IPS DF 4.7 (cell line): ENCODE measurements at regions not wholly inside any gene's neighbourhood (a gene's known extent, or its start where the extent isn't known, plus 50 kb on each side); places are given as distances from the start of the nearest gene placed in this dataset.
"Not testable (repeated sequence)": the region's sequence is repeated elsewhere in the genome, so short reads cannot be mapped to it uniquely, and the experiment has no call there.

Experiments used
- DNase-seq: peaks from one replicate; pipeline ENCODE4 v3.0.0-alpha.2; 2013; ENCODE audit warnings: low spot score; ENCODE audit errors: extremely low read depth

DNA sequence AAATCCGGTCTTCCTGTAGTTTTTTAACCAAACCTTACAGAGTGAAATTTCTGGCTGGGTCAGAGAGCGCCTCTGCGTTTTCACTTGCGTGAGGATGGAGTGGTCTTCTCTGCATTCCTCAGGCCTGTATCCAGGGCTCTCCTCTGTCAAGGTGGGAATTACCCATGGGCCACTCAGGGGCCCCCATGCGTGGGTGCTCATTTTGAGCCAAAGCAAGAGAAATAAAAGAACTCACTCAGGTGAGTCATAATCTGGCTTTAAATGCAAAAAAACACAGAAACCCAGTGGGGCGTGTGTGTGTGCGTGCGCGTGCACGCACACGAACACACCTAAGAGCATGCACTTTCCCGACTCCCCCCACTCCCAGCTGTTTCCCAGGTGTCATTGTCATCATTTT, 104.0 kb upstream of the PWP1 start:
- DNase-seq = no peak

DNA sequence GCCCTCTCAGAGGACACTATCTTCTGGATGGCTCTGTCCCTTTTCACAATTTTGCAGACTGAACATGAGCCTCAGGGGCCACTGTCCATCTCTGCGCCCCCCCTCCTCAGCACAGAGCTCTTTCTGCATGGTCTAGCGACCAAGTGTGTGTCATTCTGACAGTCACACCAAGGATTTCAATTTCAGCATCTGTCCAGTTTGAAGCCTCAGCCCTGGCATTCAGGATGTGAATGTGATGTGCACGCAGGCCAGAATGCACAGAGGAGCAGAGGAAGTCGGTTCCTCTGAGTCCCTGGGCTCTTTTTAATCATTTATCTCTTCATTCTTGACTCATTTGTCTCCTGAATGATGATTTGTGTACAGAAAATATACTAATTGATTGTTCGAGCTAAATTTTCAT, 102.0 kb upstream of the PWP1 start:
- DNase-seq = no peak

DNA sequence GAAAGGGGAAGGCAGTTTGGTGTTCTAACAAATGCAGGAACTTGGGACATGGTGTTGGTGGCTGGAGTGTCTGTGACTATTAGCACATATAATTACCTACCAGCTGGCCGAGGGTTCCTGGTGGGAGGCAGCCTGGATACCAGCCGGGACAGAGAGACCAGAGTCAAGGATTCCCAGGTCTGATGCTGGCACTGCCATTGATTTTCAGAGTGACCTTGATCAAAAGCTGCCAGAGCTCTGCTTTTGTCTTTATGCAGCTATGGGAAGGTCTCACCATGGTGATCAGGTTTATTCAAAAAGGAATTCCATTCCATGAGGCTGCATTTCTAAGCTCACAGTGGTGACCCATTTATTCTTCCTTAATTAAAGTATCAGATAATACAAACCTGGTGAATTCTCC, 101.0 kb upstream of the PWP1 start:
- DNase-seq = no peak

DNA sequence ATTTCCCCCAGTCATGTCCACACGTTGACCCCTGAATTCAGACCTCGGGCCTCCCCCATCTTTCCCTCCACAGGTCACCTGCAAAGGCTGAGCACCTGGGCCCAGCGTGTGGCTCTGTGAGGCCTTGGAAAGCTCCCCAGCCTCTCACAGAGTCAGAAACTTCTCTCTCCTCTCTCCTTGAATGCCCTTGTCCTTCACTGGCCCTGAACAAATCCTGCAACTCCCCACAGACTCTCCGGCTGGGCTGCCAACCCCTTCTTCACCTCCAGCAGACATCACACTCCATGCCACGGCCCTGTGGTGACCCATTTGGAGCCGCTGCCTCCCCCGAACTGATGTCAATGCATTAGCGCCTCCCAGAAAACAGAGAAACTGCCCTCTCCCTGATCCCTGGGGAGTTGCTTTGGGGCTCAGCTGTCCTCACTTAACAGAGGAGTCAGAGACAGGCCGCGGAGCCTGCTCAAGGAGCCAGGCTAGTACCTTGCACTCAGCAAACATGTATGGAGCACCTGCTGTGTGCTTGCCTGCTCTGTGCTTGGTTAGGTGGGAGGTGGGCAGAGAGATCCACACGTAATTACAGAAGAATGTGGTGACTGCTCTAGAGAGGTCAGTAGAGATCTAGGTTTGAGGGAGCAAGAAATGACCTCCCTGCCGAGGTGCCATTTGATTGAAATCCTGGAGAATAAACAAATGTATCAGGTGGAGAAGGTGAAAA, 99.2 kb upstream of the PWP1 start:
- no peak for DNase-seq

DNA sequence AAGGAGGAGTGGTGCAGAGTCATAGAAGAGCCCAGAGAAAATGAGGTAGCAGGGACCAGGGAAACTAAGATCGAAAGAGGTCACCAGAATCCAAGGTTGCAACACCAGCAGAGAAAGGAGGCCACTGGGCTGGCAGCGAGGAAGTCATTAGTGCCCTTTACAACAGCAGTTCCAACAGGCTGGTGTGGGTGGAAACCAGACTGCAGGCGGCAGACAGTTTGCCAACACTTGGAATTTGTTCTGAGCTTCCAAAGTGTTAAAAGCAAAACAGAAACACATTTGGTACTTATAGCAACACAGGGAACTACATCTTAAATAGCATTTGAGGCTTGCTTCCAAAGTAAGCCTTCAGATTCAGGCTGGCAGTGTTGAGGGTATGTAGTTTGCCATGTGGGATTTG, 95.2 kb upstream of the PWP1 start:
- DNase-seq = no peak

DNA sequence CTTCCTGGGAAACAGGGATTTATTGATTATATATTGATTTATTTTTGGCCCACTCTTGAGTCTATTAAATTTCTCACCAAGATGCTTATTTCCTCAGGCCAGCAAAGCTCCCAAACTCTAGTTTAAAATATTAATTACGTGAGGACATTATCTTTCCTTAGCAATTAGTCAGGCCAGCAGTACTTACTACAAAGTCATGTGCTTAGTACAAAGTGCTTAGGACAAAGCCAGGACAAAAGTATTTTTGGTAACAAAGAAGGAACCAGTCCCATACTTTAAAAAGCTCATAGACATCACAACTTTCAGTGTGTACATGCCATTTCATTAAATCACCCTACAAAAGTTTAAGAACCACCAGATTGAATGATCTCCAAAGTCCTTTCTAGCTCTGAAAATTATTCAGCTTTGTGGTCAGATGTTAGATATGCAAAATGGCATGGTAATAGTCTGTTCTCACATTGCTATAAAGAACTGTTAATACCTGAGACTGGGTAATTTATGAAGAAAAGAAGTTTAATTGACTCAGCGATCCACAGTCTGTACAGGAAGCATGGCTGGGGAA, 94.7 kb upstream of the PWP1 start:
- no peak for DNase-seq

DNA sequence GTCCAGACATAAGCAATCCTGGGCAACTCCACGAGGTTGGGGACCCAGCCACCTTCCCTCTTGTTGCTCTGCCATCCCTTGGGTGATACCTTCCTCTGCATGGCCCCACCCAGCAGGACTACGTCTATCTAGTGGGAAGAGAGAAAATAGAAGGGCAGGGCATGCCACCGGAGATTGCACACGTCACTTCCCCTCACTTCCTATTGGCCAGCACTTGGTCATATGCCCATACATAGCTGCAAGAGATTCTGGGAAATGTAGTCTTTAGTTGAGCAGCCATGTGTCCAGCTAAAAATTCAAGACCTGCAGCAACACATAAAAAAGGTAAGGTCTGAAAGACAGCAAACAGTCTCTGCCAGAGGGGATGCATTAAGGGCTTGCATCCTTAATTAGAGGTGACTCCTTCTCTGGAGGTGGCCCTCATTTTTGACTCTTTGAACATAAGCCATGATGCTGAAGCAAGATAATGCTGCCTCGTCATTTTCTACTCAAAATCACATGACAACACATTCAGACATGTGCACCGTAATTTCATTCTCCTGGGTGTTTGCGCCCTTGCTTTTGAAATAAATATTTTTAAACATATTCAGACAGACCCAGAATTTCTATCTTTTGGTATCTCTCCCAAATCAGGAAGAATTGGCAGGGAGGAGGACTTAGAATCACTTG, 91.8 kb upstream of the PWP1 start:
- no peak for DNase-seq

DNA sequence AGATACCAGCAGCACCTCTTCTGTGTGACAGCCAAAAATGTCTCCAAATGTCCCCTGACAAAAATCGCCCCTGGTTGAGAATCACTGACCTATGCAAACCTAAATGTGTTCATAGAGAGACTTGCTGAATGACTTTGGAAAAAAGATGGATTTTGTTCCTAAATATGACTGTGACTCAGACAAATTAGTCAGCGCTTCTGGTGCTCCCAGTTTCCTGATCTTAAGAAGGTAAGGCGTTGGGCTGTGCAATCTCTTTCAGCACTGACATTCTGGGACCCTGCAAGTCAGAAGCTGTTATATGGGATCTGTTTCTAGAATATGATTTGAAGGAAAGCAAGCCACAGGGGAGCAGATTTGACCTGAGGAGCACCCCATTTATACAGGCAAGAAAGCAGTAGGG, 90.6 kb upstream of the PWP1 start:
- DNase-seq = no peak

DNA sequence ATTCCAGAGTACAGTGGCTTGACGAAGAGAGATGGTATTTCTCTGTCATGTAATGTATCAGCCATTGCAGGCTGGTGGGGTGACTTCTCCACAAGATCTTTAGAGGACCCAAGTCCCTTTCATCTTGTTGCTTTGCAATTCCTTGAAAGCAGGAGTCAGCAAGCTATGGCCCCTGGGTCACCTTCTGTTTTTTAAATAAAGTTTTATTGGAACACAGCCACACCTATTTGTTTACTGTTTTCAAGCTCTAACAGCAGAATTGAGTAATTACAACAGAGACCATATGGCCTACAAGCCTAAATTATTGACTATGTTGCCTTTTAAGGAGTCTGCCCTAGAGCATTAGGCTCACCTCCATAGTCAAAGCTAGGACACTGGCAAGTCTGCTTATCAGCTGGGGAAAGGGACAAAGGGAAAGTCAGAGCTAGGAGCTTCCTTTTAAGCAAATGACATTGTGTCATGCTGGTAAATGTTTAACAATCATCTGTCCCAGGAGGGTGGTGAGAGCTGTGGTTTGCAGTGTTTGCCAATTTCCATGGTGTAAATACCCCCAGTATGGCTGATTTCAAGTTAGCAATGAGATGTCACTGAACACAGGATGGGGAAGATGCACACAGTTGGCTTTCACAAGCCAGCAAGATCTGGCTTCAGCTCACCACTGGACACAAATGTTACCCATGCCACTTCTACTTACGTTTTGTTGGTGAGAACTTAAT, 87.7 kb upstream of the PWP1 start:
- DNase-seq = no peak

DNA sequence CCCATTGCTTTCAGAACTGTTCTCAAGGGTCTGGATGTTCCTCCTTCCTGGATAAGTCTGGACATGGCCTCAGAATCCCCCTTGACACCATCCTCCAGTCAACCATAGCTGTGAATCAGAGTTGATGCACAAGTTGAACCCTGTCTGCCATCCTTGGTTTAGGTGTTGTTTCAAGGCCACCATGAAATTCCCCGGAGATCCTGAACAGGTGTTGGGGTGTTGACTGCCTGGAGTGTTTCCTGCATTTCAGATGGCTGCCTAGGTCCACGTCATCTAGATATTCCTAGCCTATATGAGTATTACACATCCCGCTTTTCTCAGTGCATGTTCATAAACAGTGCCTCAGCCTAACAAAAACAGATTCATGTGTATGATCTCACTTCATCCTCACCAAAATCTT, 86.7 kb upstream of the PWP1 start:
- no peak for DNase-seq

DNA sequence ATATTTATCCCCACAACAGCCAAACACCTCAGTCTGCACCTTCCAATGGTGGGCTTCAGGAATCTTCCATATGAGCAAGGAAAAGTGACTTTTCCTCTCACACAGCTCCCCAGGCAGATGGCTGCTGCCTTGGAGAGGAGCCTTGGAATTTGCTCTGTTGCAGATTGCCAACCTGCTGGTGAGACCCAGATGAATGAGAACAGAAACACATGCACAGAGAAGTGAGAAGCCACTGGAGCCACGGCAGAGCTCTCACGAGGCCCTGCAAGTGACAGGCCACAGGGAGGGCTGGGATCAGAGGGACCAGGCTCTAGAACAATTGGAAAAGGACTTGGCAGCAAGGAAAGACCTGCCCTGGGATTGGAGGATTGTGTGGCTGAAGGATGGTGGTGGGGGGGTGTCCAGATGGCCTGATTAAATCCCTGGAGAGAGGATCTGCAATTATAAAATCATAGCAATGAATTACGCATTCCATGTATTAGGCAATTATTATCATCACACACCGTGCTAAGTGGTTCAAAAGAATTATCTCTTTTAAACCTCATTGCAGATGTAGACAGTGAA, 84.9 kb upstream of the PWP1 start:
- DNase-seq = no peak

DNA sequence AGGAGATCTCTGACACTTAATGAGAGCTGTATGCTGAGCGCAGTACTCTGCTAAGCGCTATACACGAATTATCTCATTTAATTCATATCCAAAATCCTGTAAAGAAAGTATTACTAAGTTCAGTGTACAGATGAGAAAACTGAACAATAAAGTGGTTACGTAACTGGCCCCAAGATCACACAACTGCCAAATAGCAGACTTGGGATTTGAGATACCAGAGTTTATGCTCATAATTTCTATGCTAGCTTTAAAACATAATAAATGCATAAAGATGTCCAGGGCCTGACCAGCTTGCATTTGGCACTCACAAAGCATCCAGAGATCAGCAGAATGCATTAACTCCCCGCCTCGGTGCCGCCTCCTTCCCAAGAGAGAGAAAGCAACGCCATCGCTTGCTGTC, 83.2 kb upstream of the PWP1 start:
- no peak for DNase-seq

DNA sequence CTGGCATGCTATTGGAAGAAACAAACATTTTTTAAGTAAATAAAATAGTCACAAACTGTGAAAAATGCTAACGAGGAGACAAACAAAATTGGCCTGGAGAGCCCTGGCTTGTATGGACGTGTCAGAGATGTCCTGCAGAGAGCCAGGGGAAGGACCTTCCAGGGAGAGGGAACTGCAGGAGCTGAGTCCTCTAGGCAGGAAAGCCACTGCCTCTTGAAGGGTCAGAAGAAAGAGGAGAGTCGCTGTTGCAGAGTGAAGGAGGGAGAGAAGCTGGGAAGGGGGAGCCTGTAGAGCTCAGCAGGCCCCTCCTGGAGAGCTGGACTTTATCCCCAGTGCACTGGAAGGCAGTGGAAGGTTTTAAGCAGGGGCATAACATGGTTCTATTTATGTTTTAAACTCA, 80.3 kb upstream of the PWP1 start:
- DNase-seq = no peak

DNA sequence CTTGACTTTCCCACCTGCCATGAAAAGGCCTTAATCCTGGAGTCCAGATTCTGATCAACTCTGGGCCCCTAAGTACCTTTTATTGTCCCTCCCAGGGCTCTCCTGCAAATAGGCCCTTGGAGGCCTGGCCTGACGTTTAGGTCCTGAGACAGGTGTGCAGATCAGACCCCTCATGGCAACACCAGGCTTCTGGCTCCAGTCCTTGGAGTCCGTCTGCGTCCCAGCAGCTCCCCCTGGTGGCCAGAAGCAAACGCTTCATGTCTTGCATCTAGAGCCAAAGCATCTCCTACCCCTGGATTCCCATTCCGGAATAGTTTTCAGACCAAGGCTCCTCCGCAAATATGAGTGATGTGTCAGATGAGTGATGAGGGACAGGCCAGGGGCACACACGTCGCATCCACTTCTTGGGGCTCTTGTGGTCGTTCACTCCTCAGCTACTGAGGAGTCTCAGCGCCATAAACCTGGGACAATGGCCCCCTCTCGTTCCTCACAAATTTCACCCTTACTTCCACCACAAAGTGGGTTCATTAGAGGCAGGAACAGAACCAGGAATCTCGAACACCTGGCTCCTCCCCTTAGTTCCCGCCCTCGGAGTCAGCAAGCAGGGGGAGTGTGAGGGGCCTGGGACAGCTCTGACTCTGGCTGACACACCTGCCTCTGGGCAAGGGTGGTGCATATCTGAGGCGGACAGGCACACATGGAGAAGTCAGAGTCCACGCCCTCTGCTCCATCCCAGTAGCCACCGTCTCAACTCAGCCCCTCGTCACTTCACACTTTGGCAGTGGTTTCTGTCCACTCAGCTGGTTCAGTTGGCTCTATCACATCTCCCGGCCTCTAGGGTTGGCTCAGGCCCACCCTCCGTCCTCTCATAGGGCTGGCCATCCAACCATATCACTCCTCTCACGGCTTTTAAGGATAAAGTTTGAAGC, 77.9 kb upstream of the PWP1 start:
- peak; percentile 90 for DNase-seq

DNA sequence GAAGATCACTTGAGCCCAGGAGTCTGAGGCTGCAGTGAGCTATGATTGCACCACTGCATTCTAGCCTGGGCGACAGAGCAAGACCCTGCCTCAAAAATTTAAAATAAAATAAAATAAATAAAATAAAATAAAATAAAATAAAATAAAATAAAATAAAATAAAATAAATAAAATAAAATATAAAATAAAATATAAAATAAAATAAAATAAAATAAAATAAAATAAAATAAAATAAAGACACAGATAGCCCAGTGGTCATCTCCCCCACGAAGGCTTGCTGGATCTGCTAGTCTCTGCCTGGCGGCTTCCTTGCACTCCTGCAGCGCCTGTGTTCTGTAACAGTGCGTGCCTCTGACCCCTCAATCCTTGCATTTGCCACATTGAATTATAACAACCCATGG, 76.8 kb upstream of the PWP1 start:
- not testable (repeated sequence) for DNase-seq

DNA sequence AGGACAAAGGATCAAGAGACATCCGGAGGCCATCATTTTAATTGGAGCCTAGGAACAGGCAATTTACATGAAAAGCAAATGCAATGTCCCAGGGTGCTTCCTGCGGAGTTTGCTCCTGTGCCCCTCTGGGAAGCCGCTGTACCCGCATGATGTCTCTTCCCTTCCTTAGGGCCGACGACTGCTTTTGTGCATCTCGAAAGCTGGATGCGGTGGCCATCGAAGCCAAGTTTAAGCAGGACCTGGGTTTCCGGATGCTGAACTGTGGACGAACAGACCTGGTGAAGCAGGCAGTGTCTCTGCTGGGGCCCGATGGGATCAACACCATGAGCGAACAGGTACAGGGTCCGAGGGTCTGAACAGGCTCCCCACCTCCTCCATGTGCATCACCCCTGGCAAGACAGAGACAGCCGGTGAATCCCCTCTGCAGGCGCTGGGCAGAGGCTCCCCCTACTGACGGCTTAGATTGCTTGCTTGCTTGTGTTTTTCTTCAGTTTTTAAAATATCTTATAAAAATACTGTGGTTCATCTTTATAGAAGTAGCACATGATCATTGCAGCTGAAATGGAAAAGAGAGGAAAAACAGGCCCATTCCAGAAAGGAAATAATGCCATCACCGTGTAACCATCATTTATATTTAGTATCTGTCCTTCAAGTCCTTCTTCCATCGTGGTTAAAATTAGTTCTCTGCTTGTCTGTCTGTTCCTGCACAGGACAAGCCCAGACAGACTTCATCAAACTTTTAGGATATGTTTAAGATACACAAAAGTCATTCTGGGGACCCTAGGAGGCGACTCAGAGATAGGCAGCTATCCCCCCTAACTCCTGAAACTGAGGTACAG, 75.4 kb upstream of the PWP1 start:
- peak; percentile 58 for DNase-seq

DNA sequence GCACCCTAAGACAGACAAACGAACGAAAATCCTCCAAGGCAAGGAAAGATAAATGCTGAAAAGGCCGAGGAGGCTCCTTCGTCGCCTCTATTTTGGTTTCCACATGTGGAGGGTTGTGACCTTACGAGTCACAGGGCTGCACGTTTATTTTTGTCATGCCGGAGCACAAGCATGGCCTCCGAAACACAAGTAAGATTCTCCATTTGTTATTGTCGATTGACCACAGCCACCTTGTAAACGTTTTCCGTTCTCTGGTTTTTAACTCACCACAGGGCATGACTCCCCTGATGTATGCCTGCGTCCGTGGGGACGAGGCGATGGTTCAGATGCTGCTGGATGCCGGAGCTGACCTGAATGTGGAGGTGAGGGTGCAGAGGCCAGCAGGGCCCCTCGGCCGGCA, 73.1 kb upstream of the PWP1 start:
- no peak for DNase-seq

DNA sequence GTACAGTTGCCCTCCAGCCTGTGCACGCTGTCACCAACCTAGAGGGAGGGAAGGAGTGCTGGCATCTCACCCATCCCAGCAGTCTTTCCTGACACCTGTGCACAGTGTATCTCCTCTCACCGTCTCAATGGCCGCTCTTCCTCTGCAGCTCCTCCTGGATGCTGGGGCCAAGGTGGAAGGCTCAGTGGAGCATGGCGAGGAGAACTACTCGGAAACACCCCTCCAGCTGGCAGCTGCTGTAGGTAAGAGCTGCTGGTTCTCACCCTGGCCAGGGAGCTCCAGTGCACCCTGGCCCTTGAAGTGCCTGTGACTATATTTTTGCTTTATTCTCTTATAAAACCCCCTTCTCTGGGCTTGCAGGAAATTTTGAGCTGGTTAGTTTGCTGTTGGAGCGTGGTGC, 68.7 kb upstream of the PWP1 start:
- DNase-seq = no peak

DNA sequence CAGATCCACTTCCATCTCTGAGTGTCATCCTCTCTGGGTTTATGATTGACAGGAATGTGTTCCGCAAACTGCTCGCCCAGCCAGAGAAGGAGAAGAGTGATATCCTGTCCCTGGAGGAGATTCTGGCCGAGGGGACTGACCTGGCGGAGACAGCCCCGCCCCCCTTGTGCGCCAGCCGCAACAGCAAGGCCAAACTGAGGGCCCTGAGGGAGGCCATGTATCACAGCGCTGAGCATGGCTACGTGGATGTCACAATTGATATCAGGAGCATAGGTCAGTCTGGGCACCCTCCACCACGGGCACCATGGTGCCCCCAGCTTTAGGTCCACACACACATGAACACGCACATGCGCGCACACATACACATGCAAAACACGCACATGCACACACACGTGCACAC, 67.5 kb upstream of the PWP1 start:
- DNase-seq = no peak

DNA sequence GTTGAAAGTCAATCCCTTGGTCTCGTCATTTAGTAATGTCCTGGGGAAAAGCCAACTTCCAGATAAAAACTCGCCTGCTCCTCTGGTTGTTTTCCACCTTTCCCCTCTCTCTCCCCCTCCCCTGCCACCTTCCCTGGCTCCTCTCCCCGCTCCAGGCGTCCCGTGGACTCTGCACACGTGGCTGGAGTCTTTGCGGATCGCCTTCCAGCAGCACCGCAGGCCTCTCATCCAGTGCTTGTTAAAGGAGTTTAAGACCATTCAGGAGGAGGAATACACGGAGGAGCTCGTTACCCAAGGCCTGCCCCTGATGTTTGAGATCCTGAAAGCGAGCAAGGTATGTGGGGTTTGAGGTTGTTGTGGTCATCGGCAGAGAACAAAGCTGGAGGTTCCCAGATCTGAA, 65.8 kb upstream of the PWP1 start:
- no peak for DNase-seq
